NT2/D1 (cell line): ENCODE measurements at regions not wholly inside any gene's neighbourhood (a gene's known extent, or its start where the extent isn't known, plus 50 kb on each side); places are given as distances from the start of the nearest gene placed in this dataset.

ENCODE experiments used
- SUZ12 ChIP-seq: IDR thresholded peaks from 2 replicates; pipeline ENCODE4 v1.6.1; 2011; ENCODE audit not compliant: insufficient read length, insufficient read depth; ENCODE audit errors: extremely low read depth
- YY1 ChIP-seq: IDR thresholded peaks from 2 replicates; pipeline ENCODE4 v1.6.1; 2011; ENCODE audit not compliant: insufficient read length, insufficient read depth
- ZNF274 ChIP-seq: IDR thresholded peaks from 2 replicates; pipeline ENCODE4 v1.6.1; 2011; ENCODE audit warnings: mild to moderate bottlenecking, low read depth, low read length

GRCh38 chr13:76286178-76286577 is 600.0 kb downstream of the KCTD12 start:
- TF ChIP-seq SUZ12 (no peak), ZNF274 (no peak), YY1 (no peak)
